AG10803 (cell line): ENCODE measurements at regions not wholly inside any gene's neighbourhood (a gene's known extent, or its start where the extent isn't known, plus 50 kb on each side); places are given as distances from the start of the nearest gene placed in this dataset.

Experiments used
- DNase-seq: peaks from one replicate; pipeline ENCODE4 v3.0.0; 2010; ENCODE audit warnings: low read depth
- H3K4me3 ChIP-seq: 2 replicates; pipeline ENCODE4 v1.5.1; 2011; ENCODE audit warnings: mild to moderate bottlenecking, low read length, control low read depth
- TF ChIP-seq, protein P1 (sequence below): conservative IDR thresholded peaks from 2 replicates; pipeline ENCODE4 v1.5.1; 2011; ENCODE audit warnings: mild to moderate bottlenecking, low read length, control low read depth, inconsistent platforms

DNA sequence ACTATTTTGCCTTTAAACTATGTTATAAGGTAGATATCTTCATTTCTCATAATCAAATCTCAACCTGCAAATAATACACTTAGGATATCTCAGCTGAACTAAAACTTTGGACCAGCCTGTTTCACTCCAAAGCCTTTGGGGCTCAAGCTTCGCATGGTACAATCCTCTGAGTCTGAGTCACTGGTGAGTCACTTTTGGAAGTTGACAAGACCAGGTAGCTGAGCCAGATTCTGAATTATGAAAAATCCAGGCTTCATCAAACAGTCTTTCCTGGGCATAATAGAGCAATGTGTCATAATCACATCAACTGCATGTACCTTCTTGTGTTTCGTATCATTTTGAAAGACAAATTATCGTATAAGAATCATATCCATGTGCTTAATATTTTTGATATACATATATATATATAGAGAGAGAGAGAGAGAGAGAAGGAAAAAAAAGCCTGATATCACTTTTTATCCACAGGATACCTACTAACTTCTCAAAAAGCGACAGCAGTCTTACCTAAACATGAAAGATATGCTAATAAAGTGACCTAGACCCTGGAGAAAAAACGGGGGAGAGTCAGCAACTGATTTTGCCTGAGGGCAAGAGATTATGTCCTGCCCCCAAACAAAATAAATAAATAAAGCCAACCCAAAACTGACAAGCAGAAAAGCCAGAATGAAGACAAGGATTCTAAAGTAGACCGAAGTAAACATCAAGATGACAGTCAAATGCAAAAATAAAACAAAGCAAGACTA is 263.9 kb upstream of the TGFBR2 start:
- TF ChIP-seq, protein P1, sequence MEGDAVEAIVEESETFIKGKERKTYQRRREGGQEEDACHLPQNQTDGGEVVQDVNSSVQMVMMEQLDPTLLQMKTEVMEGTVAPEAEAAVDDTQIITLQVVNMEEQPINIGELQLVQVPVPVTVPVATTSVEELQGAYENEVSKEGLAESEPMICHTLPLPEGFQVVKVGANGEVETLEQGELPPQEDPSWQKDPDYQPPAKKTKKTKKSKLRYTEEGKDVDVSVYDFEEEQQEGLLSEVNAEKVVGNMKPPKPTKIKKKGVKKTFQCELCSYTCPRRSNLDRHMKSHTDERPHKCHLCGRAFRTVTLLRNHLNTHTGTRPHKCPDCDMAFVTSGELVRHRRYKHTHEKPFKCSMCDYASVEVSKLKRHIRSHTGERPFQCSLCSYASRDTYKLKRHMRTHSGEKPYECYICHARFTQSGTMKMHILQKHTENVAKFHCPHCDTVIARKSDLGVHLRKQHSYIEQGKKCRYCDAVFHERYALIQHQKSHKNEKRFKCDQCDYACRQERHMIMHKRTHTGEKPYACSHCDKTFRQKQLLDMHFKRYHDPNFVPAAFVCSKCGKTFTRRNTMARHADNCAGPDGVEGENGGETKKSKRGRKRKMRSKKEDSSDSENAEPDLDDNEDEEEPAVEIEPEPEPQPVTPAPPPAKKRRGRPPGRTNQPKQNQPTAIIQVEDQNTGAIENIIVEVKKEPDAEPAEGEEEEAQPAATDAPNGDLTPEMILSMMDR, result no peak
- H3K4me3 ChIP-seq, result no peak overlapping the region
- DNase-seq, result peak; percentile 88

DNA sequence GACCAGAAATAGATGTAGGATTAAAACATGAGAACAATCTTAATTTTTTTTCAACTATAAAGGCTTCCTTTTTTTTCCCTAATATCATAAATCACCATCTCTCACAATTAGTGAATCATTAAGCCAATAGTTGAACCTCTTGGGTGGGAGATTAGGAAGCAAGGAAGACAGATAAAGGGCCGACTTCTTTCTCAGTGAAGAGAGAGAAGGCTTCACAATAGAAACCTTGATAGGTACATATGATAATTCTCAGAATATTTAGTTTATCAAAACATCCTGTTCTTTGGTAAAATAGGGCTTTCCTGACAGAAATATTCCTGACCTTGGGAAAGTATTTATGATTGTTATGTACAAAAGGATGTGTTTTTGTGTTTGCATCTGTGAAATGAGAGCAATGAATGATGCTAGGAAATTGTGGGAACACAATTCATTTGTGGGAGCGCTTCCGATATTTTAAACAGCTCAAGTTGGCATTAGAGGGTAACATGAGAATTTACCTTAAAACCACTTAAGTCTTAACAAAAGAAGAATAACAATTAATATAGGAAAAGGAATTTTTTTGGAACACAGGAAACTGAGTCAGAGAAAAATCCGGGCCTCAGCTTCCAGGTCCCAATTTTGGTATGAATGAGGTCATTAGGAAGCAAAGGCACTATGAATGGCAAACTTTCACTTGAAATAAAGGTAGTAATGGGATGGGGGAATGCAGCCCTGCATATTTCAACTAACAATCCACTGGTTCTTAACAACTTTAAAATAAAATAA is 263.2 kb upstream of the TGFBR2 start:
- H3K4me3 ChIP-seq, result no peak overlapping the region
- TF ChIP-seq, protein P1, result no peak
- DNase-seq, result no peak

DNA sequence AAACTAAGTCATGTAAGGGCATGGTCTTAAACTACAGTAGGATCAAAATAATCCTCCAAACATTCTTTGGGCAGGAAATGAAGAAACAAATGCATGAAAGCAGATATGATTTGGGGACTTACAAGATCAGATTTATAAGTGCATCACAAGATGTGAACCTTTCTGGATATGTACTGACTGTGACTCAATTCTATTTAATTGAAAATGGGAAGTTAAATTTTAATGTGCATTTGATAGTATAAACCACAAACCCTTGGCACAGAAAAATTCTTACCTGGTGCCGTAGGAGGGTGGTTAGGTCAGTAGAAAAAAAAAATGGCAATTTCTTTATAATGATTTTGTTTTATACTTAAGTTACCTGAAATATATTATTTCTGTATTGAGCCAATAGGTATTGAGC is 262.5 kb upstream of the TGFBR2 start:
- H3K4me3 ChIP-seq, result no peak overlapping the region
- TF ChIP-seq, protein P1, result no peak

DNA sequence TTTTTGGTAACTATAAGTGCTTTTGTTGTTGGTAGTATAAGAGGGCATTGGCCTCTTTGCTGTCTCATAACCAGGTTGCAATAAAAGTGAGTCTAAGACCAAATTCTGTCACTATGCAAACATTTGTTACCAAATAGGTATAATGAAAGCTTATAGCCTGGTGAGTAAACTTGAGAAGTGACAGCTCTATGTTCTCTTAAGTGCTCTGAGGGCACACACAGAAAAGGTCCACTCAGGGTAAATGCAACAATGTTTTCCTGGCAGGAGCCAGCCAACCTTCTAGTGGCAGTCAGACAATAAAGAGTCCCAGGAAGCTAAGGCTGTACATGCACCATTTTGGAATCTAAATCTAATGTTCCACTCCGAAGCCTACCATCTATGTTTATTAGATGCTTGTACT is 262.1 kb upstream of the TGFBR2 start:
- DNase-seq, result no peak
- no peak overlapping the region for H3K4me3 ChIP-seq
- TF ChIP-seq, protein P1, result no peak

More for the DNA sequence above, 262.5 kb upstream of the TGFBR2 start:
- no peak for DNase-seq

DNA sequence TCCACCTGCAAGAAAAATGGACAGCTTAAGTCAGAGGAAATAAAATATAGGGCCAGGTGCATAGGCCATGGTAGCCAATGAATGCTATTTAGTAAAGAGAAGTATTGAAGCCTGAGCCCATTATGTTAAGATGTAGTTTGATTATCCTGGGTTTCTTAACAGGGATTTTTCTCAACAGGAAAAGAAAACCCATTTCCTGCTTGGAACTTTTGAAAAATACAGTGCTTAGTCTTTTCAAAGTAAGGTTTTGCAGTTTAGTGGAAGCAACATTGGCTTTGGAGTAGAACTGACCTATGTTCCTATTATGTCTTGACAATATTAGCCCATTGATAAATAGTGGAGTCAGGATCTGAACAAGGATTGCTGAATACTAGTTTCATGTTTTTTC is 259.5 kb upstream of the TGFBR2 start:
- DNase-seq, result no peak
- H3K4me3 ChIP-seq, result no peak overlapping the region
- TF ChIP-seq, protein P1, result no peak

DNA sequence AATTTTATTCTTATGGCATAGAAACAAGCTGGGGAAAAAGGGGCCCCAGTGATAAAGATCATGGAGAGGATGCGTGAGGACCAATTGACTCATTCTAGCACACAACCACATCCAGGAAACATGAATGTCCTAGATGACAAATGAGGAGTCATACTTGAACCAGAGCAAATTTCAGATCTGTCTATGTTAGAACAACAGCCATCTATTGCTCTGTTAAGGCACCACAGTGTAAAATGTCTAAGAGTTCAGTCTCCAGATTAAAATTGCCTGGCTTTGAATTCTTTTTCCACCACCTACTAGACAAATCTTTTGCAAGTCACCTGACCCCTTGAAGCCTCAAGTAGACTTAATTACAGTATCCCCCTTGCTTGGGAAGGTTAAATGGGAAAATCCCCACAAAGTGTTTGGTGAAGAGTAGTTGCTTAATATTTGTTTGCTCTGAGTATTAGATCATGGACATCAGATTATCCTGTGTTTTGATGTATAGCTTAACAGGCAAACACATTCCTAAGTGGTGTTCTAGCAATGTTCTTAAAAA is 258.7 kb upstream of the TGFBR2 start:
- H3K4me3 ChIP-seq, result no peak overlapping the region
- DNase-seq, result peak; percentile 85
- TF ChIP-seq, protein P1, result no peak

DNA sequence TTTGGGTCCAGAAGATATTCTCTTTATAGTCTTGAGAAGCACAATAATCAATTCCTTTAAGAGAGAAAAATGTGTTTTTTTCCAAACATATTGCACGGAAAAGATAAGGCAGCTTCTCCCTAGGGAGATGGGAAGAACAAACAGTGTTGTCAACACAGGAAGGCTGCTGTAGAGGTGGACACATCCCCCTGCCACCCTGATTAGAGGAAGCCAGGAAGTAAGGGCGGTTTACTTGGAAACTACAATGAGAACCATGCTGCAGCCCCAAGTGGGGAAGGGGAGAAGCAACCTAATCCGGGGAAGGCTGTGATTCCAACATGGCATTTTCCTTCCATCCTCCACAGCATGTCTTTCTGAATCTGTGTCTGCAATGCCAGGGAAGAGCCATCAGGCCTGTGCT is 256.9 kb upstream of the TGFBR2 start:
- TF ChIP-seq, protein P1, result no peak
- no peak for DNase-seq
- no peak overlapping the region for H3K4me3 ChIP-seq
